ENCODE measurements at regions not wholly inside any gene's neighbourhood (a gene's known extent, or its start where the extent isn't known, plus 50 kb on each side); places are given as distances from the start of the nearest gene placed in this dataset.

DNA sequence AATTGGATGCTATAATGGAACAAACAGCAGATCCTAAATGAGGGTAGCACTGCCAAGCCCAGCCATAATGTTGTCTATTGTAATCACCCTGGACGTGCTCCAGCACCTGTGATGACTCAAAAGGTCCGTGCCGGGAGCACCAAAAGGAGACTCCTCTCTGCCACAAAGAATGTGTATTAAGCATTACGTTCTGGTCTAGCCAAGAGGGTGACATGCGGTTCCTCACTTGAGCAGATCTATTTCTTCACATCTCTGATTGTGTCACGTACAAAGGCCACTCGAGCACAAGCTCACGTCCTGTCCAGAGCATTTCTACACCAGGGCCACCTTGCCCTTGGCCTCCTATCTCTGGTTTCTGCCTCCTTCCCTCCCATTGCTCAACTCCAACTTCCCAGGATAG is 219.9 kb upstream of the IRS2 start:
- H3K27ac Mint-ChIP-seq: no peak overlapping the region
- Histone ChIP-seq H3K27ac (ENCODE audit: low read depth) (no peak overlapping the region), H3K4me2 (no peak overlapping the region)

More for the DNA sequence above, 219.9 kb upstream of the IRS2 start:
- no peaks in the 10 kb centered on the region for H3K27me3 ChIP-seq (ENCODE audit: insufficient read depth)
- H3K9me2 ChIP-seq (ENCODE audit: insufficient read depth): peaks cover 16% of the 10 kb centered on the region
- TF ChIP-seq POLR2AphosphoS5 (IDR thresholded peaks at IDR 0.05; ENCODE audit: low read depth): no peak
- TF ChIP-seq STAT1 (IDR thresholded peaks at IDR 0.05; ENCODE audit: unreplicated experiment): no peak
- TF ChIP-seq, protein P1, sequence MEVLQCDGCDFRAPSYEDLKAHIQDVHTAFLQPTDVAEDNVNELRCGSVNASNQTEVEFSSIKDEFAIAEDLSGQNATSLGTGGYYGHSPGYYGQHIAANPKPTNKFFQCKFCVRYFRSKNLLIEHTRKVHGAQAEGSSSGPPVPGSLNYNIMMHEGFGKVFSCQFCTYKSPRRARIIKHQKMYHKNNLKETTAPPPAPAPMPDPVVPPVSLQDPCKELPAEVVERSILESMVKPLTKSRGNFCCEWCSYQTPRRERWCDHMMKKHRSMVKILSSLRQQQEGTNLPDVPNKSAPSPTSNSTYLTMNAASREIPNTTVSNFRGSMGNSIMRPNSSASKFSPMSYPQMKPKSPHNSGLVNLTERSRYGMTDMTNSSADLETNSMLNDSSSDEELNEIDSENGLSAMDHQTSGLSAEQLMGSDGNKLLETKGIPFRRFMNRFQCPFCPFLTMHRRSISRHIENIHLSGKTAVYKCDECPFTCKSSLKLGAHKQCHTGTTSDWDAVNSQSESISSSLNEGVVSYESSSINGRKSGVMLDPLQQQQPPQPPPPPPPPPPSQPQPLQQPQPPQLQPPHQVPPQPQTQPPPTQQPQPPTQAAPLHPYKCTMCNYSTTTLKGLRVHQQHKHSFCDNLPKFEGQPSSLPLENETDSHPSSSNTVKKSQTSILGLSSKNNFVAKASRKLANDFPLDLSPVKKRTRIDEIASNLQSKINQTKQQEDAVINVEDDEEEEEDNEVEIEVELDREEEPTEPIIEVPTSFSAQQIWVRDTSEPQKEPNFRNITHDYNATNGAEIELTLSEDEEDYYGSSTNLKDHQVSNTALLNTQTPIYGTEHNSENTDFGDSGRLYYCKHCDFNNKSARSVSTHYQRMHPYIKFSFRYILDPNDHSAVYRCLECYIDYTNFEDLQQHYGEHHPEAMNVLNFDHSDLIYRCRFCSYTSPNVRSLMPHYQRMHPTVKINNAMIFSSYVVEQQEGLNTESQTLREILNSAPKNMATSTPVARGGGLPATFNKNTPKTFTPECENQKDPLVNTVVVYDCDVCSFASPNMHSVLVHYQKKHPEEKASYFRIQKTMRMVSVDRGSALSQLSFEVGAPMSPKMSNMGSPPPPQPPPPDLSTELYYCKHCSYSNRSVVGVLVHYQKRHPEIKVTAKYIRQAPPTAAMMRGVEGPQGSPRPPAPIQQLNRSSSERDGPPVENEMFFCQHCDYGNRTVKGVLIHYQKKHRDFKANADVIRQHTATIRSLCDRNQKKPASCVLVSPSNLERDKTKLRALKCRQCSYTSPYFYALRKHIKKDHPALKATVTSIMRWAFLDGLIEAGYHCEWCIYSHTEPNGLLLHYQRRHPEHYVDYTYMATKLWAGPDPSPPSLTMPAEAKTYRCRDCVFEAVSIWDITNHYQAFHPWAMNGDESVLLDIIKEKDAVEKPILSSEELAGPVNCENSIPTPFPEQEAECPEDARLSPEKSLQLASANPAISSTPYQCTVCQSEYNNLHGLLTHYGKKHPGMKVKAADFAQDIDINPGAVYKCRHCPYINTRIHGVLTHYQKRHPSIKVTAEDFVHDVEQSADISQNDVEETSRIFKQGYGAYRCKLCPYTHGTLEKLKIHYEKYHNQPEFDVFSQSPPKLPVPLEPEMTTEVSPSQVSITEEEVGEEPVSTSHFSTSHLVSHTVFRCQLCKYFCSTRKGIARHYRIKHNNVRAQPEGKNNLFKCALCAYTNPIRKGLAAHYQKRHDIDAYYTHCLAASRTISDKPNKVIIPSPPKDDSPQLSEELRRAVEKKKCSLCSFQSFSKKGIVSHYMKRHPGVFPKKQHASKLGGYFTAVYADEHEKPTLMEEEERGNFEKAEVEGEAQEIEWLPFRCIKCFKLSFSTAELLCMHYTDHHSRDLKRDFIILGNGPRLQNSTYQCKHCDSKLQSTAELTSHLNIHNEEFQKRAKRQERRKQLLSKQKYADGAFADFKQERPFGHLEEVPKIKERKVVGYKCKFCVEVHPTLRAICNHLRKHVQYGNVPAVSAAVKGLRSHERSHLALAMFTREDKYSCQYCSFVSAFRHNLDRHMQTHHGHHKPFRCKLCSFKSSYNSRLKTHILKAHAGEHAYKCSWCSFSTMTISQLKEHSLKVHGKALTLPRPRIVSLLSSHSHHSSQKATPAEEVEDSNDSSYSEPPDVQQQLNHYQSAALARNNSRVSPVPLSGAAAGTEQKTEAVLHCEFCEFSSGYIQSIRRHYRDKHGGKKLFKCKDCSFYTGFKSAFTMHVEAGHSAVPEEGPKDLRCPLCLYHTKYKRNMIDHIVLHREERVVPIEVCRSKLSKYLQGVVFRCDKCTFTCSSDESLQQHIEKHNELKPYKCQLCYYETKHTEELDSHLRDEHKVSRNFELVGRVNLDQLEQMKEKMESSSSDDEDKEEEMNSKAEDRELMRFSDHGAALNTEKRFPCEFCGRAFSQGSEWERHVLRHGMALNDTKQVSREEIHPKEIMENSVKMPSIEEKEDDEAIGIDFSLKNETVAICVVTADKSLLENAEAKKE (CRISPR knock-in tag; IDR thresholded peaks at IDR 0.05): no peak
- TF ChIP-seq, protein P2, sequence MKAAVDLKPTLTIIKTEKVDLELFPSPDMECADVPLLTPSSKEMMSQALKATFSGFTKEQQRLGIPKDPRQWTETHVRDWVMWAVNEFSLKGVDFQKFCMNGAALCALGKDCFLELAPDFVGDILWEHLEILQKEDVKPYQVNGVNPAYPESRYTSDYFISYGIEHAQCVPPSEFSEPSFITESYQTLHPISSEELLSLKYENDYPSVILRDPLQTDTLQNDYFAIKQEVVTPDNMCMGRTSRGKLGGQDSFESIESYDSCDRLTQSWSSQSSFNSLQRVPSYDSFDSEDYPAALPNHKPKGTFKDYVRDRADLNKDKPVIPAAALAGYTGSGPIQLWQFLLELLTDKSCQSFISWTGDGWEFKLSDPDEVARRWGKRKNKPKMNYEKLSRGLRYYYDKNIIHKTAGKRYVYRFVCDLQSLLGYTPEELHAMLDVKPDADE (IDR thresholded peaks at IDR 0.05): no peak
- TF ChIP-seq, protein P3, sequence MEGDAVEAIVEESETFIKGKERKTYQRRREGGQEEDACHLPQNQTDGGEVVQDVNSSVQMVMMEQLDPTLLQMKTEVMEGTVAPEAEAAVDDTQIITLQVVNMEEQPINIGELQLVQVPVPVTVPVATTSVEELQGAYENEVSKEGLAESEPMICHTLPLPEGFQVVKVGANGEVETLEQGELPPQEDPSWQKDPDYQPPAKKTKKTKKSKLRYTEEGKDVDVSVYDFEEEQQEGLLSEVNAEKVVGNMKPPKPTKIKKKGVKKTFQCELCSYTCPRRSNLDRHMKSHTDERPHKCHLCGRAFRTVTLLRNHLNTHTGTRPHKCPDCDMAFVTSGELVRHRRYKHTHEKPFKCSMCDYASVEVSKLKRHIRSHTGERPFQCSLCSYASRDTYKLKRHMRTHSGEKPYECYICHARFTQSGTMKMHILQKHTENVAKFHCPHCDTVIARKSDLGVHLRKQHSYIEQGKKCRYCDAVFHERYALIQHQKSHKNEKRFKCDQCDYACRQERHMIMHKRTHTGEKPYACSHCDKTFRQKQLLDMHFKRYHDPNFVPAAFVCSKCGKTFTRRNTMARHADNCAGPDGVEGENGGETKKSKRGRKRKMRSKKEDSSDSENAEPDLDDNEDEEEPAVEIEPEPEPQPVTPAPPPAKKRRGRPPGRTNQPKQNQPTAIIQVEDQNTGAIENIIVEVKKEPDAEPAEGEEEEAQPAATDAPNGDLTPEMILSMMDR (conservative IDR thresholded peaks at IDR 0.05; ENCODE audit: low read depth in 2 of 2): no peak
- TF ChIP-seq EZH2 (IDR thresholded peaks at IDR 0.05; ENCODE audit: low read depth, unreplicated experiment): no peak
- TF ChIP-seq JUNB (IDR thresholded peaks at IDR 0.05; ENCODE audit: unreplicated experiment): no peak
- no peak for TF ChIP-seq ZNF331 (CRISPR knock-in tag; IDR thresholded peaks at IDR 0.05; ENCODE audit: low read depth)
- TF ChIP-seq, protein P4, sequence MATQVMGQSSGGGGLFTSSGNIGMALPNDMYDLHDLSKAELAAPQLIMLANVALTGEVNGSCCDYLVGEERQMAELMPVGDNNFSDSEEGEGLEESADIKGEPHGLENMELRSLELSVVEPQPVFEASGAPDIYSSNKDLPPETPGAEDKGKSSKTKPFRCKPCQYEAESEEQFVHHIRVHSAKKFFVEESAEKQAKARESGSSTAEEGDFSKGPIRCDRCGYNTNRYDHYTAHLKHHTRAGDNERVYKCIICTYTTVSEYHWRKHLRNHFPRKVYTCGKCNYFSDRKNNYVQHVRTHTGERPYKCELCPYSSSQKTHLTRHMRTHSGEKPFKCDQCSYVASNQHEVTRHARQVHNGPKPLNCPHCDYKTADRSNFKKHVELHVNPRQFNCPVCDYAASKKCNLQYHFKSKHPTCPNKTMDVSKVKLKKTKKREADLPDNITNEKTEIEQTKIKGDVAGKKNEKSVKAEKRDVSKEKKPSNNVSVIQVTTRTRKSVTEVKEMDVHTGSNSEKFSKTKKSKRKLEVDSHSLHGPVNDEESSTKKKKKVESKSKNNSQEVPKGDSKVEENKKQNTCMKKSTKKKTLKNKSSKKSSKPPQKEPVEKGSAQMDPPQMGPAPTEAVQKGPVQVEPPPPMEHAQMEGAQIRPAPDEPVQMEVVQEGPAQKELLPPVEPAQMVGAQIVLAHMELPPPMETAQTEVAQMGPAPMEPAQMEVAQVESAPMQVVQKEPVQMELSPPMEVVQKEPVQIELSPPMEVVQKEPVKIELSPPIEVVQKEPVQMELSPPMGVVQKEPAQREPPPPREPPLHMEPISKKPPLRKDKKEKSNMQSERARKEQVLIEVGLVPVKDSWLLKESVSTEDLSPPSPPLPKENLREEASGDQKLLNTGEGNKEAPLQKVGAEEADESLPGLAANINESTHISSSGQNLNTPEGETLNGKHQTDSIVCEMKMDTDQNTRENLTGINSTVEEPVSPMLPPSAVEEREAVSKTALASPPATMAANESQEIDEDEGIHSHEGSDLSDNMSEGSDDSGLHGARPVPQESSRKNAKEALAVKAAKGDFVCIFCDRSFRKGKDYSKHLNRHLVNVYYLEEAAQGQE (IDR thresholded peaks at IDR 0.05; ENCODE audit: unreplicated experiment): no peak
- TF ChIP-seq CREB1 (CRISPR knock-in tag; IDR thresholded peaks at IDR 0.05; ENCODE audit: low read depth): no peak
- TF ChIP-seq EZH2phosphoT487 (IDR thresholded peaks at IDR 0.05; ENCODE audit: unreplicated experiment): no peak
- TF ChIP-seq NANOG (IDR thresholded peaks at IDR 0.05; ENCODE audit: borderline replicate concordance): no peak
- TF ChIP-seq ZNF114 (CRISPR knock-in tag; IDR thresholded peaks at IDR 0.05): no peak
- no peaks in the 10 kb centered on the region for H3K36me3 Mint-ChIP-seq (ENCODE audit: low read depth)
- no peak overlapping the region for H3K4me3 Mint-ChIP-seq
- ATAC-seq (no peak), DNase-seq (ENCODE audit: low spot score) (no peak)
- H3K27me3 Mint-ChIP-seq (ENCODE audit: insufficient read depth, low read depth, poor library complexity): peaks cover 3% of the 10 kb centered on the region
- no peak overlapping the region for H3K4me3 ChIP-seq
- H3K4me1 ChIP-seq (ENCODE audit: insufficient read depth): no peaks in the 10 kb centered on the region
- H3K79me2 ChIP-seq (replicated peaks; ENCODE audit: insufficient read depth): no peaks in the 10 kb centered on the region
- no peaks in the 10 kb centered on the region for H3K36me3 ChIP-seq (ENCODE audit: insufficient read depth)
- H3K4me1 Mint-ChIP-seq: no peaks in the 10 kb centered on the region
- H4K20me1 ChIP-seq (replicated peaks; ENCODE audit: insufficient read depth): no peaks in the 10 kb centered on the region
- H3F3A ChIP-seq (replicated peaks; ENCODE audit: low read depth): no peaks in the 10 kb centered on the region
- H2AFZ ChIP-seq: no peak overlapping the region
- no peaks in the 10 kb centered on the region for H3K9me3 Mint-ChIP-seq
